ENCODE measurements at regions not wholly inside any gene's neighbourhood (a gene's known extent, or its start where the extent isn't known, plus 50 kb on each side); places are given as distances from the start of the nearest gene placed in this dataset.

DNA sequence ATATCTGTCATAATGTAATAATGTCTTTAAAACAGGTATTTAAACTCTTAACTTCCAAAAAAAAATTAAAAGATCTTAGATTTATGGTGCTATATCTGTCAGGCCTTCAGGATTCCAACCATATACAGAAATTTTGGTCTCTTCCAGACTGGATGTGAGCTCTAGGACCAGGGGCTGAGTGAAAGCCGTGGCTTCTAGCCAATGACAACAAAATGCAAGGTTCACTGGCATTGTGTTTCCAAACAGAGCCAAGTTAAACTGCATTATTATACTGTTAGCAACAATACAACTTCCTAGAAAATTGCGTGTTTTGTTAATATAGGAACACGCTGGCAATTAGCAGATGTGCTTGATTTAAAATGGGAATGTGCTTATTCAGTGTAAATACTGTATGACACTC is 809.8 kb upstream of the SOX11 start:
- no peak for DNase-seq (ENCODE audit: extremely low spot score)
- WGBS, result 86% methylated on average over 3 of the region's 3 CpGs

DNA sequence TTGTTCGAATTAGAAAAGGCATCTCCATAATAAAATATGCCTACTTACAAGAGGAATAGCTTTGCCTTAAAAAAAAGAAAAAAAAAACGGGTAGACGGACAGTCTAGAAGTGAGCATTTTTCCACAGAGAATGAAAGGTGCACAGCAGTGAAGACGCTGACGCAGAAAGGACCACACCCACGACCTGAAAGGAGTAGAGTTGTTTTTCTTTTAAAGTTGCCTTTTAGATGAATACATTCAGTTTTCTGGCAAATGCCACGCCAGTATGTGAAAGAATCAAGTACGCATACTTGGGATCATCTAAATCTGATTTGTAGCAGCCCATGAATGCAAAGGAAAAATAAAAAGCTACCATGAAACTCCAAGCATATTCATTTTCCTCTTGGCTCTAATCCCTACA is 809.2 kb upstream of the SOX11 start:
- H3K4me1 ChIP-seq, result no peaks in the 10 kb centered on the region
- no peak for DNase-seq (ENCODE audit: extremely low spot score)
- H3K27ac ChIP-seq (replicated peaks in 1 of 4), result no peak overlapping the region
- H3K4me3 ChIP-seq, result no peak overlapping the region
- H3K9me3 ChIP-seq, result no peaks in the 10 kb centered on the region
- no peaks in the 10 kb centered on the region for H3K36me3 ChIP-seq
- 83% methylated on average over 8 of the region's 8 CpGs for WGBS
- H3K27me3 ChIP-seq, result no peaks in the 10 kb centered on the region
- intact Hi-C loops (cut with DNase I), result no loop called here
- TF ChIP-seq EP300 (IDR thresholded peaks at IDR 0.05), result no peak
- TF ChIP-seq POLR2A (IDR thresholded peaks at IDR 0.05; ENCODE audit: low read depth), result no peak
- no peak for TF ChIP-seq POLR2AphosphoS5 (IDR thresholded peaks at IDR 0.05)
- TF ChIP-seq, protein P1, sequence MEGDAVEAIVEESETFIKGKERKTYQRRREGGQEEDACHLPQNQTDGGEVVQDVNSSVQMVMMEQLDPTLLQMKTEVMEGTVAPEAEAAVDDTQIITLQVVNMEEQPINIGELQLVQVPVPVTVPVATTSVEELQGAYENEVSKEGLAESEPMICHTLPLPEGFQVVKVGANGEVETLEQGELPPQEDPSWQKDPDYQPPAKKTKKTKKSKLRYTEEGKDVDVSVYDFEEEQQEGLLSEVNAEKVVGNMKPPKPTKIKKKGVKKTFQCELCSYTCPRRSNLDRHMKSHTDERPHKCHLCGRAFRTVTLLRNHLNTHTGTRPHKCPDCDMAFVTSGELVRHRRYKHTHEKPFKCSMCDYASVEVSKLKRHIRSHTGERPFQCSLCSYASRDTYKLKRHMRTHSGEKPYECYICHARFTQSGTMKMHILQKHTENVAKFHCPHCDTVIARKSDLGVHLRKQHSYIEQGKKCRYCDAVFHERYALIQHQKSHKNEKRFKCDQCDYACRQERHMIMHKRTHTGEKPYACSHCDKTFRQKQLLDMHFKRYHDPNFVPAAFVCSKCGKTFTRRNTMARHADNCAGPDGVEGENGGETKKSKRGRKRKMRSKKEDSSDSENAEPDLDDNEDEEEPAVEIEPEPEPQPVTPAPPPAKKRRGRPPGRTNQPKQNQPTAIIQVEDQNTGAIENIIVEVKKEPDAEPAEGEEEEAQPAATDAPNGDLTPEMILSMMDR (IDR thresholded peaks at IDR 0.05), result no peak

More for the DNA sequence above, 809.8 kb upstream of the SOX11 start:
- H3K9me3 ChIP-seq, result no peaks in the 10 kb centered on the region
- H3K36me3 ChIP-seq, result no peaks in the 10 kb centered on the region
- no peak overlapping the region for H3K4me3 ChIP-seq
- no peaks in the 10 kb centered on the region for H3K4me1 ChIP-seq
- H3K27me3 ChIP-seq, result no peaks in the 10 kb centered on the region
- no peak overlapping the region for H3K27ac ChIP-seq (replicated peaks in 1 of 4)
- no peak for TF ChIP-seq POLR2A (IDR thresholded peaks at IDR 0.05; ENCODE audit: low read depth)
- TF ChIP-seq, protein P1 (IDR thresholded peaks at IDR 0.05), result no peak
- no peak for TF ChIP-seq EP300 (IDR thresholded peaks at IDR 0.05)
- no peak for TF ChIP-seq POLR2AphosphoS5 (IDR thresholded peaks at IDR 0.05)
- intact Hi-C loops (cut with DNase I), result no loop called here

DNA sequence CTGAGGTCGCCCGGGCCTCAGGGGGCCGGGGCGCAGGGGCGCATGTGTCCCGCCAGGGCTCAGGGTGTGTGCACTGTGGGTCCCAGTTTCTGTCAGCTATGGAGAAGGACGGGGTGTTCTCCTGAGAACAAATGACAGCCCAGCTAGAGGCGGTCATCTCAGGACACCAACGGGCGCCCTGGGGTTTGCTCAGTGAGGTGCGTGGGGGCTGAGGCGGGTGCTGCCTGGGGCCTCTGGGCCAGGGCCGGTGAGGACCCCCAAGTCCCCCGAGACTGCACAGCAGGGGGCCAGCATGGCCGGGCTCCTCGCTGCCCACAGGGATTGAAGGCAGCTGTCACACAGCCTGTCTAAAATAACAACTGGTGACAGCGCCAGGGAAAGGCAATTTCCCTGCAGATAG is 808.8 kb upstream of the SOX11 start:
- no peak for DNase-seq (ENCODE audit: extremely low spot score)
- Histone ChIP-seq H3K36me3 (no peaks in the 10 kb centered on the region), H3K4me1 (no peaks in the 10 kb centered on the region), H3K27ac (replicated peaks in 1 of 4) (no peak overlapping the region), H3K4me3 (no peak overlapping the region), H3K9me3 (no peaks in the 10 kb centered on the region), H3K27me3 (no peaks in the 10 kb centered on the region)
- TF ChIP-seq POLR2AphosphoS5 (IDR thresholded peaks at IDR 0.05), result no peak
- no peak for TF ChIP-seq POLR2A (IDR thresholded peaks at IDR 0.05; ENCODE audit: low read depth)
- TF ChIP-seq, protein P1 (IDR thresholded peaks at IDR 0.05), result no peak
- no peak for TF ChIP-seq EP300 (IDR thresholded peaks at IDR 0.05)
- 99% methylated on average over 15 of the region's 17 CpGs for WGBS
- intact Hi-C loops (cut with DNase I), result no loop called here

DNA sequence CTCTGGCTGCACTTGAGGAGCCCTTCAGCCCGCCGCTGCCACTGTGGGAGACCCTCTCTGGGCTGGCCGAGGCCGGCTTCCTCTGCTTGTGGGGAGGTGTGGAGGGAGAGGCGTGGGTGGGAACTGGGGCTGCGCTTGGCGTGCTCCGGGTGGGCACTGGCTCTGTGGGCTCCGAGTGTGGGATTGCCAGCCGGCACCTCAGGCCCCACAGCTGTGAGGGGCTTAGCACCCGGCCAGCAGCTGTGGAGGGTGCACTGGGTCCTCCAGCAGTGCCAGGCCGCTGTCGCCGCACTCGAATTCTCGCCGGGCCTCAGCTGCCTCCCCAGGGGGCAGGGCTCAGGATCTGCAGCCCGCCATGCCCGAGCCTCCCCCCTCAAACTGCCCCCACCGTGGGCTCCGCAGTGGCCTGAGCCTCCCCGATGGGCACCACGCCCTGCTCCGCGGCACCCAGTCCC is 808.0 kb upstream of the SOX11 start:
- no peaks in the 10 kb centered on the region for H3K36me3 ChIP-seq
- DNase-seq (ENCODE audit: extremely low spot score), result no peak
- H3K4me1 ChIP-seq, result no peaks in the 10 kb centered on the region
- no peaks in the 10 kb centered on the region for H3K27me3 ChIP-seq
- H3K9me3 ChIP-seq, result no peaks in the 10 kb centered on the region
- TF ChIP-seq POLR2AphosphoS5 (IDR thresholded peaks at IDR 0.05) (no peak), EP300 (IDR thresholded peaks at IDR 0.05) (no peak), POLR2A (IDR thresholded peaks at IDR 0.05; ENCODE audit: low read depth) (no peak)
- TF ChIP-seq, protein P1 (IDR thresholded peaks at IDR 0.05), result no peak
- H3K27ac ChIP-seq (replicated peaks in 1 of 4), result no peak overlapping the region
- no CpG with 5 or more reads among the region's 25 CpGs for whole genome bisulfite sequencing
- intact Hi-C loops (cut with DNase I), result no loop called here
- H3K4me3 ChIP-seq, result no peak overlapping the region

DNA sequence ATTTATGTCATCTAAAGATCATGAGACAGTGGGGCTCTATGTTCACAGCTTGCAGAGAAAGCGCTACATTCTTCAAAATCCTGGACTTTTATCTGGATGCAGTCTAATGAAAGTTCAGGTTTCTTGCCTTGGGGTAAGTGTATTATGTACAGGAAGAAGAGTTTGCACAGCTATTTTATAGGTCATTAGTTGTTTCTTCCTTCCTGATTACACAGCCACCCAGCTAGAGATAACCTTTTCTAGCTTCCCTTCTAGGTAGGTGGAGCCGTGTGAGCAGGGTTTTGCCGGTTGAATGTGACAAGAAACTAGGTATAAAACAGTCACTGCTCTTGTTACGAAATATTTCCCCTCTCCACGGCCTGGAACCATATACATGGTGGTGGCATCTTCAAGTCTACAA is 800.8 kb upstream of the SOX11 start:
- Histone ChIP-seq H3K27me3 (no peaks in the 10 kb centered on the region), H3K27ac (replicated peaks in 1 of 4) (no peak overlapping the region), H3K36me3 (no peaks in the 10 kb centered on the region), H3K4me3 (no peak overlapping the region), H3K4me1 (no peaks in the 10 kb centered on the region), H3K9me3 (no peaks in the 10 kb centered on the region)
- intact Hi-C loops (cut with DNase I), result no loop called here
- 70% methylated on average over 5 of the region's 5 CpGs for WGBS
- TF ChIP-seq EP300 (IDR thresholded peaks at IDR 0.05) (no peak), POLR2AphosphoS5 (IDR thresholded peaks at IDR 0.05) (no peak), POLR2A (IDR thresholded peaks at IDR 0.05; ENCODE audit: low read depth) (no peak)
- TF ChIP-seq, protein P1 (IDR thresholded peaks at IDR 0.05), result no peak
- DNase-seq (ENCODE audit: extremely low spot score), result no peak
